Neural crest cell (in vitro differentiated cells): ENCODE measurements at regions not wholly inside any gene's neighbourhood (a gene's known extent, or its start where the extent isn't known, plus 50 kb on each side); places are given as distances from the start of the nearest gene placed in this dataset.

ENCODE experiments used
- DNase-seq: peaks from one replicate; pipeline ENCODE4 v3.0.0; 2021; ENCODE audit warnings: low read depth, mixed read lengths, low spot score
- H3K27ac Mint-ChIP-seq: one replicate; pipeline ENCODE4 v1.8.0; 2021; ENCODE audit warnings: mild to moderate bottlenecking, mixed read lengths; ENCODE audit not compliant: unreplicated experiment
- H3K27me3 Mint-ChIP-seq: 2 replicates; pipeline ENCODE4 v1.8.0; 2021; ENCODE audit warnings: low read depth, mild to moderate bottlenecking, mixed read lengths
- H3K36me3 Mint-ChIP-seq: 2 replicates; pipeline ENCODE4 v1.8.0; 2021; ENCODE audit warnings: low read depth, mild to moderate bottlenecking, mixed read lengths
- H3K4me1 Mint-ChIP-seq: 2 replicates; pipeline ENCODE4 v1.8.0; 2021; ENCODE audit warnings: mixed read lengths
- H3K4me3 Mint-ChIP-seq: one replicate; pipeline ENCODE4 v1.8.0; 2021; ENCODE audit warnings: mild to moderate bottlenecking, mixed read lengths
- H3K9me3 Mint-ChIP-seq: 2 replicates; pipeline ENCODE4 v1.8.0; 2021; ENCODE audit warnings: mixed read lengths
- TF ChIP-seq, protein P1 (sequence below): fragments of 200-600 bp; sonication (generic); conservative IDR thresholded peaks from 2 replicates; pipeline ENCODE4 v1.5.0; 2021; ENCODE audit warnings: antibody characterized with exemption, mild to moderate bottlenecking

DNA sequence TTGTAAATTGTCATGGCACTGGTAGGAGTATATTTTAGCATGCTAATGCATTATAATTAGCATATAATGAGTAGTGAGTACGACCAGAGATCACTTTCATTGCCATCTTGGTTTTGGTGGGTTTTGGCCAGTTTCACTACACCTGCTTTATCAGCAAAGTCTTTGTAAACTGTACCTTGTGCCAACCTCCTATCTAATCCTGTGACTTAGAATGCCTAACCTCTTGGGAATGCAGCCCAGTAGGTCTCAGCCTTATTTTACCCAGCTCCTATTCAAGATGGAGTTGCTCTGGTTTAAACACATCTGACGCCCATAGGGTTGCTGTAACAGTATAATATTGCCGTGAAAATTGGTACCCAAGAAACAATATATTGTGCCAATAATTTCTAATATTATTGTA, 159.4 kb downstream of the MAGEB5 start:
- no peak for DNase-seq
- TF ChIP-seq, protein P1, sequence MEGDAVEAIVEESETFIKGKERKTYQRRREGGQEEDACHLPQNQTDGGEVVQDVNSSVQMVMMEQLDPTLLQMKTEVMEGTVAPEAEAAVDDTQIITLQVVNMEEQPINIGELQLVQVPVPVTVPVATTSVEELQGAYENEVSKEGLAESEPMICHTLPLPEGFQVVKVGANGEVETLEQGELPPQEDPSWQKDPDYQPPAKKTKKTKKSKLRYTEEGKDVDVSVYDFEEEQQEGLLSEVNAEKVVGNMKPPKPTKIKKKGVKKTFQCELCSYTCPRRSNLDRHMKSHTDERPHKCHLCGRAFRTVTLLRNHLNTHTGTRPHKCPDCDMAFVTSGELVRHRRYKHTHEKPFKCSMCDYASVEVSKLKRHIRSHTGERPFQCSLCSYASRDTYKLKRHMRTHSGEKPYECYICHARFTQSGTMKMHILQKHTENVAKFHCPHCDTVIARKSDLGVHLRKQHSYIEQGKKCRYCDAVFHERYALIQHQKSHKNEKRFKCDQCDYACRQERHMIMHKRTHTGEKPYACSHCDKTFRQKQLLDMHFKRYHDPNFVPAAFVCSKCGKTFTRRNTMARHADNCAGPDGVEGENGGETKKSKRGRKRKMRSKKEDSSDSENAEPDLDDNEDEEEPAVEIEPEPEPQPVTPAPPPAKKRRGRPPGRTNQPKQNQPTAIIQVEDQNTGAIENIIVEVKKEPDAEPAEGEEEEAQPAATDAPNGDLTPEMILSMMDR = no peak
- Mint-ChIP-seq H3K4me1 (no peaks in the 10 kb centered on the region), H3K4me3 (no peak overlapping the region), H3K27me3 (no peaks in the 10 kb centered on the region), H3K27ac (no peak overlapping the region), H3K9me3 (peaks cover 3% of the 10 kb centered on the region), H3K36me3 (no peaks in the 10 kb centered on the region)

DNA sequence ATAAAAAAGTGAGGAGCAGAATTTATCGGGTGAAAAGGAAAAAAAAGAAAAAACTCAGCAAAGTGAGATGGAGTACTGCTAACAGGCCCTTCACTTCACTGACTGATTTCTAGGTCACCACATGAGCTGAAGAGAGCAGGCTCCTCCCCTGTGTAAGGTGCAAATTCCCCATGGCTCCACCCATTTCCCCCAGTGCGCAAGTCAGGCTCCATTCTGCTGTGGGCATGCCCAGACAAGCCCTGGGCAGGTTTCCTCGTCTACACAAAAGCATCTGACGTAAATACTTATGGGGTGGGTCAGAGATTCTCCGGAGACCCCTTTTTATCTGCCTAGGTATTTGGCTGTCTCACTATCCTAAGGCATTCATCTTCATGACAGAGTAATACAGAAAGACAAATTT, 157.9 kb downstream of the MAGEB5 start:
- no peaks in the 10 kb centered on the region for H3K4me1 Mint-ChIP-seq
- H3K27ac Mint-ChIP-seq = no peak overlapping the region
- TF ChIP-seq, protein P1 = no peak
- no peak overlapping the region for H3K4me3 Mint-ChIP-seq
- peaks cover 7% of the 10 kb centered on the region for H3K9me3 Mint-ChIP-seq
- H3K27me3 Mint-ChIP-seq = no peaks in the 10 kb centered on the region
- no peak for DNase-seq
- peaks cover 3% of the 10 kb centered on the region for H3K36me3 Mint-ChIP-seq

DNA sequence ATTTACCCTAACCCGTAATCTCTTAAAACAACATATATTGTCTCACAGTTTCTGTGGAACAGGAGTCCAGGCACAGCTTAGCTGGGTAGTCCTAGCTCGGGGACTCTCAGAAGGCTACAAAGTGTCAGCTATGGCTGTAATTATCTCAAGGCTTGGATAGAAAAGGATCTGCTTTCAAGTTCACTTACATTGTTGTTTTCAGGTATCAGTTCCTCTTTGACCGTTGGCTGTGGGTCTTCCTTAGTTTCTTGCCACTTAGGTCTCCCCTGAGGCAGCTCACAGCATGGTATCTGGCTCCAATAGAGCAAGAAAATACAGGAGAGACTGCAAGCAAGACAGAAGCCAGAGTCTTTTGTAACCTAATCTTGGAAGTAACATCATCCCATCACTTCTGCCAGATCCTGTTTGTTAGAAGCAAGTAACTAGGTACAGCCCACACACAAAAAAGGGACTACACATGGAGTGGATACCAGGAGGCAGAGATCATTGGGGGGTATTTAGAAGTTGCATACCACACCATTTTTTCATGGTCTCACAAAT, 137.0 kb downstream of the MAGEB5 start:
- Mint-ChIP-seq H3K27ac (no peak overlapping the region), H3K27me3 (no peaks in the 10 kb centered on the region), H3K36me3 (no peaks in the 10 kb centered on the region), H3K9me3 (peaks cover 5% of the 10 kb centered on the region), H3K4me3 (no peak overlapping the region), H3K4me1 (no peaks in the 10 kb centered on the region)
- no peak for DNase-seq
- TF ChIP-seq, protein P1 = no peak

DNA sequence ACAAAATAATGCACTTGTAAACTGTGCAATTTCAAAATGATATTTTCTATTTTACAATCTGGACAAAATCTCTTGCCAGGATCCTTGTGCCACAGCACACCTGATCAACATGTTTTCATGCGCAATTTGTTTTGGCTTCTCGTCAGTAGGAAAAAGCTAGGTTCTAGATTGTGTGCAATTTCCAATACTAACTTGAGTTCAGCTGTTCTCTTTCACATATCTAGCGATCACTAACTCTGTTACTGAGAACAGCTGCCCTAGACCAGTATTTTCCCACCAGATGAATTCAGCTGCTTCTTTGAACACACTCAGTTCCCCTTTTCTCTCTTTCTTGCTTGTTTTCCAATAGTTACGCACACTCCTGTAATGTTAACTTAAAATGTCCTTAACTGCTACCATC, 131.2 kb downstream of the MAGEB5 start:
- H3K4me3 Mint-ChIP-seq = no peak overlapping the region
- DNase-seq = no peak
- H3K4me1 Mint-ChIP-seq = no peaks in the 10 kb centered on the region
- H3K36me3 Mint-ChIP-seq = no peaks in the 10 kb centered on the region
- no peaks in the 10 kb centered on the region for H3K27me3 Mint-ChIP-seq
- H3K9me3 Mint-ChIP-seq = peaks cover 6% of the 10 kb centered on the region
- TF ChIP-seq, protein P1 = no peak
- no peak overlapping the region for H3K27ac Mint-ChIP-seq

DNA sequence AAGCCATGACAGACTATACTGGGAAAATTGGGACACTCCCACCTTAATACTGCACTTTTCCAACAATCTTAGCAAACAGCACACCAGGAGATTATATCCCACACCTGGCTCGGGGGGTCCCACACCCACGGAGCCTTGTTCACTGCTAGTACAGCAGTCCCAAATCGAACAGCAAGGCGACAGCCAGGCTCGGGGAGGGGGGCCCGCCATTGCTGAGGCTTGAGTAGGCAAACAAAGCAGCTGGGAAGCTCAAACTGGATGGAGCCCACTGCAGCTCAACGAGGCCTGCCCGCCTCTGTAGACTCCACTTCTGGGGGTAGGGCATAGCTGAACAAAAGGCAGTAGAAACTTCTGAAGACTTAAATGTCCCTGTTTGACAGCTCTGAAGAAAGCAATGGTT, 118.3 kb downstream of the MAGEB5 start:
- no peaks in the 10 kb centered on the region for H3K36me3 Mint-ChIP-seq
- no peaks in the 10 kb centered on the region for H3K27me3 Mint-ChIP-seq
- no peak for DNase-seq
- peaks cover 16% of the 10 kb centered on the region for H3K9me3 Mint-ChIP-seq
- no peak overlapping the region for H3K4me3 Mint-ChIP-seq
- no peak overlapping the region for H3K27ac Mint-ChIP-seq
- TF ChIP-seq, protein P1 = no peak
- H3K4me1 Mint-ChIP-seq = no peaks in the 10 kb centered on the region
